Fibroblast of mammary gland (primary cell): ENCODE measurements at regions not wholly inside any gene's neighbourhood (a gene's known extent, or its start where the extent isn't known, plus 50 kb on each side); places are given as distances from the start of the nearest gene placed in this dataset.
"Not testable (repeated sequence)": the region's sequence is repeated elsewhere in the genome, so short reads cannot be mapped to it uniquely, and the experiment has no call there.

Experiments used
- DNase-seq: peaks from one replicate; pipeline ENCODE4 v3.0.0-alpha.2; 2010; ENCODE audit warnings: low read depth
- H3K4me3 ChIP-seq: 2 replicates; pipeline ENCODE4 v1.5.1; 2011; ENCODE audit warnings: low read depth, mild to moderate bottlenecking, low read length, moderate library complexity; ENCODE audit not compliant: control insufficient read depth
- TF ChIP-seq, protein P1 (sequence below): conservative IDR thresholded peaks from 2 replicates; pipeline ENCODE4 v1.5.1; 2011; ENCODE audit warnings: low read depth, low read length, inconsistent platforms; ENCODE audit not compliant: control insufficient read depth, insufficient read depth

DNA sequence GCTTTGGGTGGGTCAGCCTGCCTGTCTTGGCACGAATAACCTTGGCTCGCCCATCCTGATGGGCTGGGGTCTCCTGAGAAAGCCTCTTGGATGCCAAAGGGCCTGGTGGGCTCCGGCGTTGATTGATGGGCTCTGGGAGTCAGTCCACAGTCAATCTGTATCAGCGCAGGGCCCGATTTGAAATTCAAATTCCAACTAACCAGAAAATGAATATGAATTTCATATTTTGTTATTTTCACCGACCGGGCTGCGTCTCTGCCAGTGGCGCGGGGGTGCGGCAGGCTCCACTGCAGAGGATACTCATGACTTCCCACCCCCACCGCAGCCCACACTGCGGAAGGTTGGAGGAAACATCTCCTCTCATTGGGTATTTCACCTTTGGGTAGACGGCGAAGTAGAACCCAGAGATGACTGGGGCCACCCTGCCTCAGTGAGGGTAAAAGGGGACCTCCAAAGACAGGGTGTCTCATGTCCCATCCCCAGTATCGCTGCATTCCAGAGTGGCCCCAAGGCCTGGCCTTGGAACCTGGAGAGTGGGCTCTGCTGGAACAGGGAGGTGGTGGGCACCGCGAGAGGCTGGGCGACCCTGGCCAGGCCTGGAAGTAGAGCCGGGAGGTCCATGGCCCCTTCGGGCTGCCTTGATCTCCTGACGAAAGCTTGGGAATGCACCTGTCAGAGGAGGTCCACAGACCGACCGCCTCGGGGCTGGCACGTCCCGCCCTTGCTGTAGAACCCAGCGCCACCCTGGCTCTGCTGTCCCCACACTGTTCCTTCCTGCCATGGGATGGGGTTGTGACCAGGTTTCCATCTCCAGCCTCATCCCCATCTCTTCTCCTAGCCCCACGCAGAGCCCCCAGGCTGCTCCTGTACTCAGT is 54.8 kb upstream of the SORCS2 start:
- TF ChIP-seq, protein P1, sequence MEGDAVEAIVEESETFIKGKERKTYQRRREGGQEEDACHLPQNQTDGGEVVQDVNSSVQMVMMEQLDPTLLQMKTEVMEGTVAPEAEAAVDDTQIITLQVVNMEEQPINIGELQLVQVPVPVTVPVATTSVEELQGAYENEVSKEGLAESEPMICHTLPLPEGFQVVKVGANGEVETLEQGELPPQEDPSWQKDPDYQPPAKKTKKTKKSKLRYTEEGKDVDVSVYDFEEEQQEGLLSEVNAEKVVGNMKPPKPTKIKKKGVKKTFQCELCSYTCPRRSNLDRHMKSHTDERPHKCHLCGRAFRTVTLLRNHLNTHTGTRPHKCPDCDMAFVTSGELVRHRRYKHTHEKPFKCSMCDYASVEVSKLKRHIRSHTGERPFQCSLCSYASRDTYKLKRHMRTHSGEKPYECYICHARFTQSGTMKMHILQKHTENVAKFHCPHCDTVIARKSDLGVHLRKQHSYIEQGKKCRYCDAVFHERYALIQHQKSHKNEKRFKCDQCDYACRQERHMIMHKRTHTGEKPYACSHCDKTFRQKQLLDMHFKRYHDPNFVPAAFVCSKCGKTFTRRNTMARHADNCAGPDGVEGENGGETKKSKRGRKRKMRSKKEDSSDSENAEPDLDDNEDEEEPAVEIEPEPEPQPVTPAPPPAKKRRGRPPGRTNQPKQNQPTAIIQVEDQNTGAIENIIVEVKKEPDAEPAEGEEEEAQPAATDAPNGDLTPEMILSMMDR: no peak
- no peak for DNase-seq
- no peak overlapping the region for H3K4me3 ChIP-seq

GRCh38 chr4:7136351-7136750 is 56.0 kb upstream of the SORCS2 start:
- H3K4me3 ChIP-seq: no peak overlapping the region
- DNase-seq: no peak

DNA sequence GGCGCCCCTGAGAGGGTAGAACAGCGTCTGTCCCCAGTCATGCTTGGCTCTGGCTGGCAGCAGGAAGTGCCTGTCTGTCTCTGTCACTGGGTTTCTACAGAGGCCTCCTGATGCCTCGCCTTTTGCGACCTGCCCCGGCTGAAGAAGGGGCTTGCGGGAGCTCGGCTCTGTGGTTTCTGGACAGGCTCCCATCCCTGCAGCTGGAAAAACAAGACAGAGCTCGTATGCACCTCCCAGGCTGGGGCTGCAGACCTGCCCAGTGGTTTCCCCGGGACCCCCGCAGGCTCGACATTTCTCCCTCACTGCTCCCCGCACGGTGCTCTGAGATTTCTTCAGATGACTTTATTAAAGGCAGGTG is 57.0 kb upstream of the SORCS2 start:
- no peak overlapping the region for H3K4me3 ChIP-seq
- peak; percentile 34 for DNase-seq

More at GRCh38 chr4:7136351-7136750, 56.0 kb upstream of the SORCS2 start:
- TF ChIP-seq, protein P1: no peak

GRCh38 chr4:7134737-7135388 is 57.5 kb upstream of the SORCS2 start:
- H3K4me3 ChIP-seq: no peak overlapping the region
- DNase-seq: peak; percentile 87
- TF ChIP-seq, protein P1: no peak

More for the DNA sequence above, 57.0 kb upstream of the SORCS2 start:
- TF ChIP-seq, protein P1: no peak

DNA sequence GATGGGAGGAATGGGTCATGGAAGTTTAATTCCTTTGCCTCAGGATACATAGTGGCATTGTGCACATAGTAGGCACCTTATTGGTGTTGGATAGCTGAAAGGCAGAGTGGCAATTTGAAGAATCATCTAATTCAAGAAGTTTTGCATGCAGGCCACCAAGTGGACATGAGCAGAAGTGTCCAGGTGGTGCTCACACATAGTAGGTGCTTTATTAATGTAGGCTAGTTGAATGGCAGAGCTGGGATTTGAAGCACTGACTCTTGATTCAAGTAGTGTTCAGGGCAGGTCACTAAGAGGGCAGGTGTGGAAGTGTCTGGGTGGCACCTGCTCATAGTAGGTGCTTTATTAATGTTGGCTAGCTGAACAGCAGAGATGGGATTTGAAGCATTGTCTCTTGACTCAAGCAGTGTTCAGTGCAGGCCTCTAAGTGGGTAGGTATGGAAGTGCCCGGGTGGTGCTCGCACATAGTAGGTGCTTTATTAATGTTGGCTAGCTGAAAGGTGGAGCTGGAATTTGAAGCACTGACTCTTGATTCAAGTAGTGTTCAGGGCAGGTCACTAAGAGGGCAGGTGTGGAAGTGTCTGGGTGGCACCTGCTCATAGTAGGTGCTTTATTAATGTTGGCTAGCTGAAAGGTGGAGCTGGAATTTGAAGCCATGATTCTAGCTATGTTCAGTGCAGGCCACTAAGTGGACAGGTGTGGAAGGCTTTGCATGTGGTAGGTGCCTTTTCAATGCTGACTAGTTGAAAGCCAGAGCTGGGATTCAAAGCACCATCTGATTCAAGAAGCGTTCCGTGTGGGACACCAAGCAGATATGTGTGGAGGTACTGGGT is 58.3 kb upstream of the SORCS2 start:
- not testable (repeated sequence) for DNase-seq, H3K4me3 ChIP-seq

DNA sequence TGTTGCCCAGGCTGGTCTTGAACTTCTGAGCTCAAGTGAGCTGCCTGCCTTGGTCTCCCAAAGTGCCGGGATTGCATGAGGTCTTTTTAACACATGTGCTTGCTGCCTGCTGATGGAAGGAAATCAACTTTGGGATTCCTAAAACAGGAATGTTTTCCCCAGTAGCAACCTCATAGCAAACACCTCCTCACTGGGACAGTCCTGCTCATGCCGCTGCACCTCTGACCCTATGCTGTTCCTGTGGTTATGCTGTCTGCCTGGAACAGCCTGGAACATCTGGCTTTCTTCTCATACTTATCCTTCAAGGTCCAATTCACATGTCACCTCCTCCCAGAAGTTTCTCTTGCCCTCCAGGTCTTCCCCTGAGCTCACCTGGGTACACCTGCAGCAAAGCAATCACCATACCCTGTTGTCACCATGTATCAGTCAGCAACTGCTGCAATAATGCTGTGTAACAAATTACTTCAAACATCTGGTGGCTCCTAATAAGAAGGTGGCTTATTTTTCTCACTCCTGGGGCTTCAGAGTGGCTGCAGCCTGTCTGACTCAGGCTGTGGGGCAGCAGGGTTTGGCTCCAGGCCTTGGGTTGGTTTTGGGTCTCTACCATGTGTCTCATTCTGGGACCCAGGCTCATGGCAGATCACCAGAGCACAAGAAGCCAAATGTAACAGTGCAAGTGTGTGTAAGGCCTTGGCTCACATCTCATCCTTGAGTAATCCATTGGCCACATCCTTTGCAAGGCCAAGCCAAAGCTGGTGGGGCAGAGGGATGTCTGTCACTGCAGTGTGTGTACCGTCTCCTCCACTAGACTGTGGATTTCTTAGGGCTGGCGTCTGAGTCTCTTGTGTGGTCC is 59.4 kb upstream of the SORCS2 start:
- no peak overlapping the region for H3K4me3 ChIP-seq
- TF ChIP-seq, protein P1: no peak
- DNase-seq: peak; percentile 39
